ENCODE measurements at regions not wholly inside any gene's neighbourhood (a gene's known extent, or its start where the extent isn't known, plus 50 kb on each side); places are given as distances from the start of the nearest gene placed in this dataset.

DNA sequence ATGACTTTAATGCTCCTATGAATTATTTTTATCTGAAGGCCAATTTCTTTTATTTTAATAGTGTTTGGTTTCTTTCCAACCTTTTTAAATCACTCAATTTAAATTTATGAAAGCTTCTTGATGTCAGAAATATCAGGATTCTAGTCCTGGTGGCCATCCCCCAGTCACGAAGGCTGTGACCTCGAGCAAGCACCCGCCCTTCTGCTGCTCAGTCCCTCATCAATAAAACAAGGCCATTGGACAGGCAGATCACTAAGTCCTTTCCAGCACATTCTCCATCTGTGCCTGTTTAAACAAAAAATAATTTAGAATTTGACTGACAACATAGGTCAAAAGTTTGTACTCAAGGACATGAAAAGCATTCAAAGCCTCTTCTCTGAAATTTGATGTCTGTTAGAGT is 483.6 kb upstream of the VRK2 start:
- H3K9me3 ChIP-seq: no peaks in the 10 kb centered on the region
- H3K27ac ChIP-seq: no peak overlapping the region
- TF ChIP-seq, protein P1, sequence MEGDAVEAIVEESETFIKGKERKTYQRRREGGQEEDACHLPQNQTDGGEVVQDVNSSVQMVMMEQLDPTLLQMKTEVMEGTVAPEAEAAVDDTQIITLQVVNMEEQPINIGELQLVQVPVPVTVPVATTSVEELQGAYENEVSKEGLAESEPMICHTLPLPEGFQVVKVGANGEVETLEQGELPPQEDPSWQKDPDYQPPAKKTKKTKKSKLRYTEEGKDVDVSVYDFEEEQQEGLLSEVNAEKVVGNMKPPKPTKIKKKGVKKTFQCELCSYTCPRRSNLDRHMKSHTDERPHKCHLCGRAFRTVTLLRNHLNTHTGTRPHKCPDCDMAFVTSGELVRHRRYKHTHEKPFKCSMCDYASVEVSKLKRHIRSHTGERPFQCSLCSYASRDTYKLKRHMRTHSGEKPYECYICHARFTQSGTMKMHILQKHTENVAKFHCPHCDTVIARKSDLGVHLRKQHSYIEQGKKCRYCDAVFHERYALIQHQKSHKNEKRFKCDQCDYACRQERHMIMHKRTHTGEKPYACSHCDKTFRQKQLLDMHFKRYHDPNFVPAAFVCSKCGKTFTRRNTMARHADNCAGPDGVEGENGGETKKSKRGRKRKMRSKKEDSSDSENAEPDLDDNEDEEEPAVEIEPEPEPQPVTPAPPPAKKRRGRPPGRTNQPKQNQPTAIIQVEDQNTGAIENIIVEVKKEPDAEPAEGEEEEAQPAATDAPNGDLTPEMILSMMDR (IDR thresholded peaks at IDR 0.05): no peak
- no peak for TF ChIP-seq POLR2A (IDR thresholded peaks at IDR 0.05)
- no peak for DNase-seq
- H3K4me3 ChIP-seq: no peak overlapping the region
- no peaks in the 10 kb centered on the region for H3K27me3 ChIP-seq
- no peaks in the 10 kb centered on the region for H3K36me3 ChIP-seq
- H3K4me1 ChIP-seq: no peaks in the 10 kb centered on the region

DNA sequence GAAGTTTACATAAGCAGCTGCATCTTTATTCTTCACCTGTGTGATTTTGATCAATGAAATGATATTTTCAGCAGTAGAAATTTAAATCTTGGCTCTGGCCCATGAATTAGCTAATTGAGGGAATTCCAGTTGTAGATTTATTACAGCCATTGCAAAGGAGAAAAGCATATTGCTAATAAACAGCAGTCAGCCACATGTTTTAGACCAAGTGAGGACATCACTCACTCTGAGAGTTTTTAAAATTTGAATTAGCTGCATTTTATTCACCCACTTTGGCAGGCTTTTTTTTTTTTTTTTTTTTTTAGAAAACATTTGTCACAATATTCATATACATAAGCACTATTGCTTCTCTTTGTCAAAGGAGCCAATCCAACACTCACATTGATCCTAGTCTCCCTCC is 479.4 kb upstream of the VRK2 start:
- Histone ChIP-seq H3K4me3 (no peak overlapping the region), H3K27ac (no peak overlapping the region), H3K4me1 (no peaks in the 10 kb centered on the region), H3K27me3 (no peaks in the 10 kb centered on the region), H3K36me3 (no peaks in the 10 kb centered on the region), H3K9me3 (no peaks in the 10 kb centered on the region)
- TF ChIP-seq, protein P1 (IDR thresholded peaks at IDR 0.05): no peak
- no peak for TF ChIP-seq POLR2A (IDR thresholded peaks at IDR 0.05)
- DNase-seq: no peak

DNA sequence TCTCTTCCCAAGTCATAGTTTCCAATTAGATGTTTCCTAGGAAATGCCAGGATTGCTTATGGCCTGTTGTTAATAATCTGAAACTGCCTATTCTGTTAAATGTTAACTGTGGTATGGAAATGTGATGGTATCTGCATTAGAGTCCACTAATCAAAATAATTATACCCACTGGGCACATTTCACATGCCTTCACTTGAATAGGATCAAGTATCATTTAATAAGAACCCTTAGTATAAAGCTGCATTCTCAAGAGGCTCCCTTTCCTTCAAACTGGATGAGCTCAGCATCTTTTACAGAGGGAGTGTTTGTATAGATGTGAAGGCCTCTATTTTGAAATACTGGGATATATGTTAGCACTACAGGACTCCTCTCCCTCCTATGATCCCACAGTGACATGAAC is 477.2 kb upstream of the VRK2 start:
- Histone ChIP-seq H3K27me3 (no peaks in the 10 kb centered on the region), H3K4me3 (no peak overlapping the region), H3K36me3 (no peaks in the 10 kb centered on the region), H3K27ac (no peak overlapping the region), H3K4me1 (no peaks in the 10 kb centered on the region), H3K9me3 (no peaks in the 10 kb centered on the region)
- DNase-seq: no peak
- TF ChIP-seq, protein P1 (IDR thresholded peaks at IDR 0.05): no peak
- no peak for TF ChIP-seq POLR2A (IDR thresholded peaks at IDR 0.05)

DNA sequence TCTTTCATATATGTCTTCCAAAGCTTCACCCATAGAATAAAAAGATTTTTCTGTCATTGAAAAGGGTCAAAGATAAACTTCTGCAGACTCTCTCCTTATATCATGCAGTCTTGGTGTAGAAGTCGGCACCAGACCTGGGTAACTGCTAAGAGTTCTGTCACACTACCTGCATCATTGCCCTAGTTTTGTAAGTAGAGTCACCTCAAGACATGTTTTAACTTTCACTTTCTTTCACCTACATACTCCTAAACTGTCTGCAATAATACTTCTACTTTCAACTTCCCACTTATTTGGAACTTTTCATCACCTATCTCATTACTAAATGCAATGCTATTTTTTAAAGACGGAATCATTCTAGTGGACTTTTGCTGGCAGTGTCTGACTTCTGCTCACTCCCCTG is 475.6 kb upstream of the VRK2 start:
- H3K9me3 ChIP-seq: no peaks in the 10 kb centered on the region
- H3K27ac ChIP-seq: no peak overlapping the region
- no peaks in the 10 kb centered on the region for H3K27me3 ChIP-seq
- no peak for DNase-seq
- H3K36me3 ChIP-seq: no peaks in the 10 kb centered on the region
- H3K4me1 ChIP-seq: no peaks in the 10 kb centered on the region
- TF ChIP-seq, protein P1 (IDR thresholded peaks at IDR 0.05): no peak
- TF ChIP-seq POLR2A (IDR thresholded peaks at IDR 0.05): no peak
- no peak overlapping the region for H3K4me3 ChIP-seq

DNA sequence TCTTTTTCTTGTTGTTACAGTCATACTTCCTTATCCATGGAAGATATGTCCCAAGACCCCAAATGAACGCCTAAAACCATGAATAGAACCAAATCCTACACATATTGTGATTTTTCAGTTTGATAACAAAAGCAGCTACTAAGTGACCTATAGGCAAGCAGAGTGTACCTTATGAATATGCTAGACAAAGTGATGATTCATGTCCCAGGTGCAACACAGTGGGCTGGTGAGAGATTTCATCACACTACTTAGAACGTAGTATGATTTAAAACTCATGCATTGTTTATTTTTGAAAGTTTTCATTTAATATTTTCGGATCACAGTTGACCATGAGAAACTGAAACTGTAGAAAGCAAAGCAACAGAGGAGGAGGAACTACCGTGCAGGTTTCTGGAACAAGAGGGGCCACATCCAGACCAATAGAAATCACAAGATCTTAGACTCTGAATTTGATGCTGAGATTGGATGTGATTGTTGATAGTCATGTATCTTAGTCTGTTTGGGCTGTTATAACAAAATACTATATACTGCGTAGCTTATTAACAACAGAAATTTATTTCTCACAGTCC is 470.8 kb upstream of the VRK2 start:
- Histone ChIP-seq H3K9me3 (no peaks in the 10 kb centered on the region), H3K4me3 (no peak overlapping the region), H3K36me3 (no peaks in the 10 kb centered on the region), H3K27ac (no peak overlapping the region), H3K27me3 (no peaks in the 10 kb centered on the region), H3K4me1 (no peaks in the 10 kb centered on the region)
- TF ChIP-seq POLR2A (IDR thresholded peaks at IDR 0.05): no peak
- TF ChIP-seq, protein P1 (IDR thresholded peaks at IDR 0.05): no peak
- no peak for DNase-seq

DNA sequence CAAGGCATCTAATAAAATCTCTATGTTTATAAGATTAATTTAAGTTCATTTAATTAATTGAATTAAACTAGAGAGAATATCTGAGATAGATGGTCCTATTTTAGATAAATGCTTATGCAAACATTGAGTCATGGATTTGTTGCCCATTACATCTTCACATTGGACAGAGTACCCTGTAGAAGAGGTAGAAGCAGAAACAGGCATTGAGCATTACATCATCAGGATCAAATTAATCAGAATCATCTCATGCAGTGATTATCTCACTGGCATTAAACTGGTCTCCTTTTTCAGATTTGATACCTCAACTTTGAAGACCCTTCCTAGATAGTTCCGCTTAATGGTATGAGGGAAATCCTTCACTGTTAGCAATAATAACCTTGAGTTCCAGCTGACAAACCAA is 469.6 kb upstream of the VRK2 start:
- no peaks in the 10 kb centered on the region for H3K9me3 ChIP-seq
- H3K36me3 ChIP-seq: no peaks in the 10 kb centered on the region
- DNase-seq: no peak
- H3K4me3 ChIP-seq: no peak overlapping the region
- no peak overlapping the region for H3K27ac ChIP-seq
- no peaks in the 10 kb centered on the region for H3K27me3 ChIP-seq
- H3K4me1 ChIP-seq: no peaks in the 10 kb centered on the region
- TF ChIP-seq, protein P1 (IDR thresholded peaks at IDR 0.05): no peak
- TF ChIP-seq POLR2A (IDR thresholded peaks at IDR 0.05): no peak
